ENCODE measurements at regions not wholly inside any gene's neighbourhood (a gene's known extent, or its start where the extent isn't known, plus 50 kb on each side); places are given as distances from the start of the nearest gene placed in this dataset.

GRCh38 chr2:129654331-129654730 lies 325.1 kb upstream of the RAB6C start:
- Histone ChIP-seq H2AFZ (ENCODE audit: low read length) (no peak overlapping the region), H3K36me3 (ENCODE audit: control insufficient read depth, insufficient read depth, low read length) (no peaks in the 10 kb centered on the region), H3K4me2 (ENCODE audit: extremely low read depth, insufficient read depth, low read length) (no peak overlapping the region), H3K4me1 (ENCODE audit: control insufficient read depth, extremely low read depth, insufficient read depth, low read length) (no peaks in the 10 kb centered on the region), H3K27me3 (ENCODE audit: control insufficient read depth, insufficient read depth, low read length) (no peaks in the 10 kb centered on the region), H3K27ac (ENCODE audit: insufficient read depth, low read length) (no peak overlapping the region), H4K20me1 (ENCODE audit: control insufficient read depth, extremely low read depth, insufficient read depth, low read length) (no peaks in the 10 kb centered on the region), H3K79me2 (ENCODE audit: control insufficient read depth, insufficient read depth, low read length) (no peaks in the 10 kb centered on the region), H3K9ac (ENCODE audit: insufficient read depth, low read length) (no peak overlapping the region), H3K4me3 (replicated peaks in 1 of 4; ENCODE audit: control extremely low read depth in 1 of 4, insufficient read depth in 1 of 4, low read depth in 3 of 4, low read length in 4 of 4) (no peak overlapping the region), H3K9me3 (ENCODE audit: control insufficient read depth, insufficient read depth, low read depth, low read length) (no peaks in the 10 kb centered on the region)
- DNase-seq (ENCODE audit: low read depth in 2 of 2), result no peak
- TF ChIP-seq EZH2 (IDR thresholded peaks at IDR 0.05; ENCODE audit: low read length, missing control alignments), result no peak
- TF ChIP-seq, protein P1, sequence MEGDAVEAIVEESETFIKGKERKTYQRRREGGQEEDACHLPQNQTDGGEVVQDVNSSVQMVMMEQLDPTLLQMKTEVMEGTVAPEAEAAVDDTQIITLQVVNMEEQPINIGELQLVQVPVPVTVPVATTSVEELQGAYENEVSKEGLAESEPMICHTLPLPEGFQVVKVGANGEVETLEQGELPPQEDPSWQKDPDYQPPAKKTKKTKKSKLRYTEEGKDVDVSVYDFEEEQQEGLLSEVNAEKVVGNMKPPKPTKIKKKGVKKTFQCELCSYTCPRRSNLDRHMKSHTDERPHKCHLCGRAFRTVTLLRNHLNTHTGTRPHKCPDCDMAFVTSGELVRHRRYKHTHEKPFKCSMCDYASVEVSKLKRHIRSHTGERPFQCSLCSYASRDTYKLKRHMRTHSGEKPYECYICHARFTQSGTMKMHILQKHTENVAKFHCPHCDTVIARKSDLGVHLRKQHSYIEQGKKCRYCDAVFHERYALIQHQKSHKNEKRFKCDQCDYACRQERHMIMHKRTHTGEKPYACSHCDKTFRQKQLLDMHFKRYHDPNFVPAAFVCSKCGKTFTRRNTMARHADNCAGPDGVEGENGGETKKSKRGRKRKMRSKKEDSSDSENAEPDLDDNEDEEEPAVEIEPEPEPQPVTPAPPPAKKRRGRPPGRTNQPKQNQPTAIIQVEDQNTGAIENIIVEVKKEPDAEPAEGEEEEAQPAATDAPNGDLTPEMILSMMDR (conservative IDR thresholded peaks at IDR 0.05 in 1 of 2, IDR thresholded peaks at IDR 0.05 in 1 of 2; ENCODE audit: low read depth in 1 of 2, low read length in 2 of 2), result no peak

DNA sequence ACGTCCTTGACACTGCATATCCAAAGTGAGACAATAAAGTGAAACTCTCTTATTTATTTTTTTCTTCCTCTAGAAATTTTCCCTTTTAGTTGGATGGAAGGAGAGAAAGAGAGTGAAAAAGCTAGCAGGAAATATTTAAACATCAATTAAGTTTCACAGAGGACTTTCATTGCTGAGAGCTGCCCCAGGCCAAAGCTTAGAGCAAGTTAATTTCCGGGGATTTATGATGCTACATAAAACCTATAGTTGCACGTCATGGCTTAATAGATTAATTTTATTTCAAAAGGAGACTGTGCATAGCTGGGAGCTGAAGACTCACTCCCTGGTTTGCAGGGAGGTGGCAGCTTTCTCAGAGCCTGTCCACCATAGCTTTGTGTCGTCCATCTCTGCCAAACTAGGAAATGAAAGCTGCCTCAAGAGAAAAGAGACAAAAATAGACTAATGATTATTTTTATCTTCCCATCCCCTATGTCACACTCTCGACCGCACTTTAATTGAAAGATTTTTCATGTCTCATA lies 323.3 kb upstream of the RAB6C start:
- Histone ChIP-seq H4K20me1 (ENCODE audit: control insufficient read depth, extremely low read depth, insufficient read depth, low read length) (no peaks in the 10 kb centered on the region), H3K79me2 (ENCODE audit: control insufficient read depth, insufficient read depth, low read length) (no peaks in the 10 kb centered on the region), H3K4me3 (replicated peaks in 1 of 4; ENCODE audit: control extremely low read depth in 1 of 4, insufficient read depth in 1 of 4, low read depth in 3 of 4, low read length in 4 of 4) (no peak overlapping the region), H3K9ac (ENCODE audit: insufficient read depth, low read length) (no peak overlapping the region), H3K27me3 (ENCODE audit: control insufficient read depth, insufficient read depth, low read length) (no peaks in the 10 kb centered on the region), H3K27ac (ENCODE audit: insufficient read depth, low read length) (no peak overlapping the region), H3K9me3 (ENCODE audit: control insufficient read depth, insufficient read depth, low read depth, low read length) (no peaks in the 10 kb centered on the region), H3K36me3 (ENCODE audit: control insufficient read depth, insufficient read depth, low read length) (no peaks in the 10 kb centered on the region), H2AFZ (ENCODE audit: low read length) (no peak overlapping the region), H3K4me2 (ENCODE audit: extremely low read depth, insufficient read depth, low read length) (no peak overlapping the region), H3K4me1 (ENCODE audit: control insufficient read depth, extremely low read depth, insufficient read depth, low read length) (no peaks in the 10 kb centered on the region)
- no peak for DNase-seq (ENCODE audit: low read depth in 2 of 2)
- TF ChIP-seq, protein P1 (conservative IDR thresholded peaks at IDR 0.05 in 1 of 2, IDR thresholded peaks at IDR 0.05 in 1 of 2; ENCODE audit: low read depth in 1 of 2, low read length in 2 of 2), result no peak
- no peak for TF ChIP-seq EZH2 (IDR thresholded peaks at IDR 0.05; ENCODE audit: low read length, missing control alignments)

DNA sequence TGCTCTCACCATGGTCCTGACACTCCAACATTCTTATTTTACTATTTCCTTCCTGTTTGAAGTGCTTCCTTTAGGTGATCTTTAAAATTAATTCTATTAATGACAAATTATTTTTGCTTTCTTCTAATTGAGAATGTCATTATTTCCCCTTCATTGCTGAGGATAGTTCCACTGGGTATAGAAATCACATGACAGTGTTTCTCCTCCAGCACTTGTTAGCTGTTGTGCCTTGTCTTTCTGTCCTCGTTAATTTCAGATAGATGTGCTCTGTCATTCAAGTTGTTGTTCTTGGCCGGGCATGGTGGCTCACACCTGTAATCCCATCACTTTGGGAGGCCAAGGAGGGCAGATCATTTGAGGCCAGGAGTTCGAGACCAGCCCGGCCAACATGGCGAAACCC lies 321.0 kb upstream of the RAB6C start:
- H3K27ac ChIP-seq (ENCODE audit: insufficient read depth, low read length), result no peak overlapping the region
- H2AFZ ChIP-seq (ENCODE audit: low read length), result no peak overlapping the region
- no peaks in the 10 kb centered on the region for H3K27me3 ChIP-seq (ENCODE audit: control insufficient read depth, insufficient read depth, low read length)
- no peak for DNase-seq (ENCODE audit: low read depth in 2 of 2)
- no peak overlapping the region for H3K9ac ChIP-seq (ENCODE audit: insufficient read depth, low read length)
- no peaks in the 10 kb centered on the region for H4K20me1 ChIP-seq (ENCODE audit: control insufficient read depth, extremely low read depth, insufficient read depth, low read length)
- H3K4me1 ChIP-seq (ENCODE audit: control insufficient read depth, extremely low read depth, insufficient read depth, low read length), result no peaks in the 10 kb centered on the region
- no peak overlapping the region for H3K4me2 ChIP-seq (ENCODE audit: extremely low read depth, insufficient read depth, low read length)
- no peak overlapping the region for H3K4me3 ChIP-seq (replicated peaks in 1 of 4; ENCODE audit: control extremely low read depth in 1 of 4, insufficient read depth in 1 of 4, low read depth in 3 of 4, low read length in 4 of 4)
- H3K9me3 ChIP-seq (ENCODE audit: control insufficient read depth, insufficient read depth, low read depth, low read length), result no peaks in the 10 kb centered on the region
- TF ChIP-seq, protein P1 (conservative IDR thresholded peaks at IDR 0.05 in 1 of 2, IDR thresholded peaks at IDR 0.05 in 1 of 2; ENCODE audit: low read depth in 1 of 2, low read length in 2 of 2), result no peak
- TF ChIP-seq EZH2 (IDR thresholded peaks at IDR 0.05; ENCODE audit: low read length, missing control alignments), result no peak
- H3K79me2 ChIP-seq (ENCODE audit: control insufficient read depth, insufficient read depth, low read length), result no peaks in the 10 kb centered on the region
- H3K36me3 ChIP-seq (ENCODE audit: control insufficient read depth, insufficient read depth, low read length), result no peaks in the 10 kb centered on the region
